ENCODE measurements at regions not wholly inside any gene's neighbourhood (a gene's known extent, or its start where the extent isn't known, plus 50 kb on each side); places are given as distances from the start of the nearest gene placed in this dataset.

DNA sequence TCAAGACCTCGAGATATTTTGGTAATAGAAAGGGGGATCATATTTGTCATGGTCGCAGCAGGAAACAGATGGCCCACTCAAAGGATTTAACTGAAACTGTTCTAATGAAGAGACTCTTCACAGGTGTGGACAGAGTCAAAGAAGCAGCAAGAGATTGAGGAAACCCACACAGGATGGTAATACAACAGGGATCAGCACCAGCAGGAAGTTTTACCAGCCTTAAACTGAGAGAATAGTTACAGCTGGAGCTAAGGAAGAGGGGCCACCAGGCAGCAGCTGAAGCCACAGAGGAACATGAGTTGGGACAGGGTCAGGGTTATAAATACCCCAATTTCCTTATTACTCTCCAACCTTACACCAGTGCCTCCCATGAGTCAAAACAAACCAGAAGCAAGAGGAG is 131.8 kb upstream of the UBE2E2 start:
- H3K9ac ChIP-seq (ENCODE audit: insufficient read depth in 1 of 2, low read depth in 2 of 2, low read length in 2 of 2): no peak overlapping the region
- 0% methylated on average over 2 of the region's 2 CpGs for WGBS (ENCODE audit: insufficient coverage, low coverage, missing lambda C conversion rate)
- CTCF ChIA-PET (ENCODE audit: low intra/inter-chr PET ratio): no interaction called here

DNA sequence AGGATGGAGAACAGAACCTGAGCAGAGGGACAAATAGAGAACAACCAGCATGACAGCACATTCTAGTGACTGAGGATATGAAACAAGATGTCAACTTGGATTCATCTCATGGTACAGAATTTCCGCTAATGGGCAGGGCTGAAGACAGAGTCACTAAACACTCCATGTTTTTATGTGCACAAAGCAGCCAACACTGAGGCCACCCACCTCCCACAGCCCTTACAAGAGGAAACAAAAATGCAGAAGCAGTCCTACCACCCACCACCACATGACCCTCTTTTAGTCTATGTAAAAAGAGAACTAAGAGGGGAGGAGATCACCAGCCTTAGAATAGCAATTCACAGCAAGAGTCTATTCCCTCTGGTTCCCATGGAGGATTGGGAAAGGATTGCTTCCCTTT is 131.4 kb upstream of the UBE2E2 start:
- ATAC-seq (no peak), FAIRE-seq (no peak), DNase-seq (ENCODE audit: extremely low read depth in 1 of 4, low spot score in 3 of 4) (no peak)
- TF ChIP-seq SRSF9 (IDR thresholded peaks at IDR 0.05; ENCODE audit: borderline replicate concordance, low read depth, low read length): no peak
- TF ChIP-seq TAF1 (IDR thresholded peaks at IDR 0.05; ENCODE audit: control insufficient read depth, extremely low read depth, insufficient read depth, low read length, severe bottlenecking): no peak
- TF ChIP-seq ETS2 (tag; IDR thresholded peaks at IDR 0.05; ENCODE audit: borderline replicate concordance, poor library complexity, severe bottlenecking): no peak
- TF ChIP-seq, protein P1, sequence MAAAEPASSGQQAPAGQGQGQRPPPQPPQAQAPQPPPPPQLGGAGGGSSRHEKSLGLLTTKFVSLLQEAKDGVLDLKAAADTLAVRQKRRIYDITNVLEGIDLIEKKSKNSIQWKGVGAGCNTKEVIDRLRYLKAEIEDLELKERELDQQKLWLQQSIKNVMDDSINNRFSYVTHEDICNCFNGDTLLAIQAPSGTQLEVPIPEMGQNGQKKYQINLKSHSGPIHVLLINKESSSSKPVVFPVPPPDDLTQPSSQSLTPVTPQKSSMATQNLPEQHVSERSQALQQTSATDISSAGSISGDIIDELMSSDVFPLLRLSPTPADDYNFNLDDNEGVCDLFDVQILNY (CRISPR knock-in tag; IDR thresholded peaks at IDR 0.05): no peak
- TF ChIP-seq DMBX1 (CRISPR knock-in tag; IDR thresholded peaks at IDR 0.05; ENCODE audit: borderline replicate concordance): no peak
- Histone ChIP-seq H3K36me3 (ENCODE audit: control insufficient read depth, insufficient read depth, low read length) (no peaks in the 10 kb centered on the region), H3K4me1 (replicated peaks in 1 of 2; ENCODE audit: control insufficient read depth in 2 of 2, insufficient read depth in 2 of 2, low read length in 2 of 2) (no peaks in the 10 kb centered on the region), H3K79me2 (ENCODE audit: control insufficient read depth, insufficient read depth, low read length) (no peaks in the 10 kb centered on the region), H4K20me1 (replicated peaks; ENCODE audit: control insufficient read depth, insufficient read depth, low read length) (no peaks in the 10 kb centered on the region), H3K4me2 (ENCODE audit: insufficient read depth, low read length) (no peak overlapping the region), H3K9me1 (ENCODE audit: control insufficient read depth, insufficient read depth, low read length) (no peaks in the 10 kb centered on the region), H3K27me3 (ENCODE audit: control insufficient read depth in 2 of 2, insufficient read depth in 2 of 2, low read length in 2 of 2) (no peaks in the 10 kb centered on the region), H3K9ac (ENCODE audit: insufficient read depth in 1 of 2, low read depth in 2 of 2, low read length in 2 of 2) (no peak overlapping the region), H3K4me3 (no peak overlapping the region), H3K27ac (ENCODE audit: extremely low read depth, low read depth, low read length) (no peak overlapping the region), H2AFZ (ENCODE audit: low read depth, low read length) (no peak overlapping the region), H3K9me3 (replicated peaks; ENCODE audit: control insufficient read depth, insufficient read depth, low read depth, low read length) (no peaks in the 10 kb centered on the region)
- no TSS peak for BruUV-seq (replicated peaks)
- in situ Hi-C loops (cut with MboI) (no loop called here), intact Hi-C loops (cut with micrococcal nuclease) (no loop called here)
- CTCF ChIA-PET (ENCODE audit: low intra/inter-chr PET ratio): no interaction called here
- POLR2A ChIA-PET: no interaction called here
- 0% methylated on average over 1 of the region's 1 CpG for WGBS (ENCODE audit: insufficient coverage, low coverage, missing lambda C conversion rate)

More for the DNA sequence above, 131.8 kb upstream of the UBE2E2 start:
- Histone ChIP-seq H3K27me3 (ENCODE audit: control insufficient read depth in 2 of 2, insufficient read depth in 2 of 2, low read length in 2 of 2) (no peaks in the 10 kb centered on the region), H3K4me3 (no peak overlapping the region), H3K9me1 (ENCODE audit: control insufficient read depth, insufficient read depth, low read length) (no peaks in the 10 kb centered on the region), H2AFZ (ENCODE audit: low read depth, low read length) (no peak overlapping the region), H3K4me1 (replicated peaks in 1 of 2; ENCODE audit: control insufficient read depth in 2 of 2, insufficient read depth in 2 of 2, low read length in 2 of 2) (no peaks in the 10 kb centered on the region), H3K4me2 (ENCODE audit: insufficient read depth, low read length) (no peak overlapping the region), H3K27ac (ENCODE audit: extremely low read depth, low read depth, low read length) (no peak overlapping the region), H3K36me3 (ENCODE audit: control insufficient read depth, insufficient read depth, low read length) (no peaks in the 10 kb centered on the region), H3K9me3 (replicated peaks; ENCODE audit: control insufficient read depth, insufficient read depth, low read depth, low read length) (no peaks in the 10 kb centered on the region), H3K79me2 (ENCODE audit: control insufficient read depth, insufficient read depth, low read length) (no peaks in the 10 kb centered on the region), H4K20me1 (replicated peaks; ENCODE audit: control insufficient read depth, insufficient read depth, low read length) (no peaks in the 10 kb centered on the region)
- no TSS peak for BruUV-seq (replicated peaks)
- FAIRE-seq: no peak
- in situ Hi-C loops (cut with MboI): no loop called here
- DNase-seq (ENCODE audit: extremely low read depth in 1 of 4, low spot score in 3 of 4): no peak
- no peak for ATAC-seq
- intact Hi-C loops (cut with micrococcal nuclease): no loop called here
- POLR2A ChIA-PET: no interaction called here
- no peak for TF ChIP-seq ETS2 (tag; IDR thresholded peaks at IDR 0.05; ENCODE audit: borderline replicate concordance, poor library complexity, severe bottlenecking)
- no peak for TF ChIP-seq ZNF184 (CRISPR knock-in tag; IDR thresholded peaks at IDR 0.05)
- TF ChIP-seq ZNF644 (tag; IDR thresholded peaks at IDR 0.05; ENCODE audit: low read depth): no peak
- no peak for TF ChIP-seq ZNF24 (IDR thresholded peaks at IDR 0.05)
- TF ChIP-seq HDGF (IDR thresholded peaks at IDR 0.05): no peak
- no peak for TF ChIP-seq ILF3 (IDR thresholded peaks at IDR 0.05; ENCODE audit: borderline replicate concordance)
- TF ChIP-seq NCOA6 (IDR thresholded peaks at IDR 0.05): no peak
- TF ChIP-seq RB1 (IDR thresholded peaks at IDR 0.05; ENCODE audit: low read depth): no peak
- TF ChIP-seq GATAD2B (IDR thresholded peaks at IDR 0.05; ENCODE audit: borderline replicate concordance): no peak
